ENCODE measurements at regions not wholly inside any gene's neighbourhood (a gene's known extent, or its start where the extent isn't known, plus 50 kb on each side); places are given as distances from the start of the nearest gene placed in this dataset.

DNA sequence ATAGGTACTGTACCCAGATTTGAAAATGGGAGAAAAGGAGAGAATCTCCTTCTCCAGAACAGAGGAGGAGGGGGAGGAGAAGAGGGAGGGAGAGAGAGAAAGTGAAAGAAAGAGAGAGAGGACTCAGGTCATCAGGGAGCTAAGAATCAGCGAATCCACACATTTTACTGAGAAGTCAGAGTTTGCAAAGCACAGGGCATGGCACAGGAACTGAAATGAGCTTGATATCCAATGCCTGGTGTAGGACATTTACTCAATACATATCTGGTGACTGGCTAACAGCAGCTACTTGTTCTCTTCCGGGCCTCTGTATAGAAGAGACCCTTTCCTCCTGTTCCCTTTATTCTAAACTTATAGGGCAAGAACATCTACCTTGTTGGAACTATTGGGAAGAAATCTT lies 375.1 kb downstream of the KLF5 start:
- no peak for DNase-seq (ENCODE audit: low spot score)
- H3K27ac ChIP-seq: no peak overlapping the region
- TF ChIP-seq, protein P1, sequence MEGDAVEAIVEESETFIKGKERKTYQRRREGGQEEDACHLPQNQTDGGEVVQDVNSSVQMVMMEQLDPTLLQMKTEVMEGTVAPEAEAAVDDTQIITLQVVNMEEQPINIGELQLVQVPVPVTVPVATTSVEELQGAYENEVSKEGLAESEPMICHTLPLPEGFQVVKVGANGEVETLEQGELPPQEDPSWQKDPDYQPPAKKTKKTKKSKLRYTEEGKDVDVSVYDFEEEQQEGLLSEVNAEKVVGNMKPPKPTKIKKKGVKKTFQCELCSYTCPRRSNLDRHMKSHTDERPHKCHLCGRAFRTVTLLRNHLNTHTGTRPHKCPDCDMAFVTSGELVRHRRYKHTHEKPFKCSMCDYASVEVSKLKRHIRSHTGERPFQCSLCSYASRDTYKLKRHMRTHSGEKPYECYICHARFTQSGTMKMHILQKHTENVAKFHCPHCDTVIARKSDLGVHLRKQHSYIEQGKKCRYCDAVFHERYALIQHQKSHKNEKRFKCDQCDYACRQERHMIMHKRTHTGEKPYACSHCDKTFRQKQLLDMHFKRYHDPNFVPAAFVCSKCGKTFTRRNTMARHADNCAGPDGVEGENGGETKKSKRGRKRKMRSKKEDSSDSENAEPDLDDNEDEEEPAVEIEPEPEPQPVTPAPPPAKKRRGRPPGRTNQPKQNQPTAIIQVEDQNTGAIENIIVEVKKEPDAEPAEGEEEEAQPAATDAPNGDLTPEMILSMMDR (conservative IDR thresholded peaks at IDR 0.05; ENCODE audit: low read depth): no peak
- ChIA-PET POLR2A (ENCODE audit: low non-redundant PET) (no interaction called here), CTCF (no interaction called here)

DNA sequence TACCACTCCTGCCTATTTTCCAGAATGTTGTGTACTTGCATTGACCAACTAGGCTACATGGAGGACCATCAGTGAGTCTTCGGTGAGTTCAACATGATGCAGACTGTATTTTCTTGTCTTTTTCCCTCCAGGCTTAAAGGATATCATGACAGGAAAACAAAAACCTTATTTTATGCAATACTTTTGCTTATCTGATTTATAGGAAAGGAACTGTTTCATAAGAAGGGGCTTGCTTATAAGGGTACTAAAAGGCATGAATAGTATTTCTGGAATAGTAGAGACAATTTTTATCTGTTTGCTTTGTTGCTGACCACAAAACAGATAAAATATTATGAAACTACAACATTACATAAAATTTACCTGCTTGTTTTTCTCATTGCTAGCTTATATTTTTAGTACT lies 374.7 kb downstream of the KLF5 start:
- TF ChIP-seq, protein P1 (conservative IDR thresholded peaks at IDR 0.05; ENCODE audit: low read depth): no peak
- CTCF ChIA-PET: no interaction called here
- POLR2A ChIA-PET (ENCODE audit: low non-redundant PET): no interaction called here
- no peak overlapping the region for H3K27ac ChIP-seq
- DNase-seq (ENCODE audit: low spot score): no peak

DNA sequence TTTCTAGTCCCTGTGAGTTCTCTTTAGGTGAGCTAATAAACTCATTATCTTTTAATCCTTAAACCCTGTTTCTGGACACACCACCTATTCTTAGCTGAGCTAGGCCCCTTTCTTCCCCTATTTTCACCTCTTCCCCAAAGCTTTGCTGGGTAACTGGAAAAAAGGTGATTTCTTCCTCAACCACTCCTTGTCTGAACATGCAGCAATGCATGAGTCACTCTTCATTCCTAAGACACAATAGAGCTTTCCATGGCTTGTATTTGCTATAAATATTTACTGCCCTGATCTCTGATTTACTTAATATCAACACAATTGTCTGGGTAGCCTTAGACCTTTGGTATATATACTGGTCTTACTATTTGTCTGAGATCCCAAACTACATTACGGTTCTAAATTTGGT lies 370.9 kb downstream of the KLF5 start:
- TF ChIP-seq, protein P1 (conservative IDR thresholded peaks at IDR 0.05; ENCODE audit: low read depth): no peak
- no peak overlapping the region; the same call in 1 of the 2 replicates for H3K27ac ChIP-seq
- POLR2A ChIA-PET (ENCODE audit: low non-redundant PET): interaction anchor here (0.6 kb wide), 1 partner anchor 54 kb away, joined by 3 read pairs; no protein-coding TSS in a partner anchor
- DNase-seq (ENCODE audit: low spot score): peak; percentile 71
- CTCF ChIA-PET: interaction anchor here (0.6 to 1.1 kb wide), 2 partner anchors 17 to 94 kb away, joined by 3 to 5 read pairs; no protein-coding TSS in a partner anchor

DNA sequence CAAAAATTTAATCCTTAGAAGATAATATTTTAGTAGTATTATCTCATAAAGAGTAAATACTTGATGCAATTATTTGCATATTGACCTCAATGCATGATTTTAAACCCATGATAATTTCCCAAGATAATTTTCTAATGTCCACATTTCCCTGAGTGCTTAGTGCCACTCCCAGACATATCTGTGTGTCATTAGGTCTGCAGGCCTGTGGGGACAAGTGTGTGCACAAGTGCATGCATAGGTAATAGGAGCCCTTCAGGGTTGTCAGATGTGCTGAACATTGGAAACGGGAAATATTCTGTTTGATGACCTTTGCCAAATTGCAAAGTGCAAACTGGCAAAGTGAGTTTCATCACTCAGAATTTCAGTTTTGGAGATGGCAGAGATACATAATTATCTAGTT lies 369.9 kb downstream of the KLF5 start:
- TF ChIP-seq, protein P1 (conservative IDR thresholded peaks at IDR 0.05; ENCODE audit: low read depth): no peak
- POLR2A ChIA-PET (ENCODE audit: low non-redundant PET): interaction anchor here (0.7 kb wide), 2 partner anchors 135 to 609 kb away, joined by 9 to 10 read pairs; no protein-coding TSS in a partner anchor
- CTCF ChIA-PET: no interaction called here
- H3K27ac ChIP-seq: peak overlapping the region; percentile 93
- DNase-seq (ENCODE audit: low spot score): no peak

DNA sequence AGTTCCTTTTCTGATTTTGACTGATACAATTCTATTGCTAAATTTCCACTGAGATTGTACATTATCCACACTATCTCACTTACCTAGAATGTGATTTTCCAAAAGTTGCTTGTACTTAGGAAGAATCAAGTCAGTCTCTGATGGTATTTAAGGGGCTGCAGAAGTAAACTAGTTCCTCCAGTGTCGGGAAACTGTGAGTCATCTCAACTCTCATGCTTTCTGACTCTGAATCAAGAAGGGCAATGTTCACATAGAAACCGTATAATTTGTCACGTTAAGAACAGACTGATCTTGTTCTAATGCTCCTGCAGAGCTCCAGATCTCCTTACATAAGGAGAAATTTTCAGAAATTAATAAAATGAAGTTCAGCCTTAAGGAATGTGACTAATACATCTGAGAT lies 369.3 kb downstream of the KLF5 start:
- no peak overlapping the region for H3K27ac ChIP-seq
- DNase-seq (ENCODE audit: low spot score): peak; percentile 69
- POLR2A ChIA-PET (ENCODE audit: low non-redundant PET): no interaction called here
- TF ChIP-seq, protein P1 (conservative IDR thresholded peaks at IDR 0.05; ENCODE audit: low read depth): no peak
- CTCF ChIA-PET: interaction anchor here (0.6 kb wide), 1 partner anchor 128 kb away, joined by 4 read pairs; no protein-coding TSS in a partner anchor

DNA sequence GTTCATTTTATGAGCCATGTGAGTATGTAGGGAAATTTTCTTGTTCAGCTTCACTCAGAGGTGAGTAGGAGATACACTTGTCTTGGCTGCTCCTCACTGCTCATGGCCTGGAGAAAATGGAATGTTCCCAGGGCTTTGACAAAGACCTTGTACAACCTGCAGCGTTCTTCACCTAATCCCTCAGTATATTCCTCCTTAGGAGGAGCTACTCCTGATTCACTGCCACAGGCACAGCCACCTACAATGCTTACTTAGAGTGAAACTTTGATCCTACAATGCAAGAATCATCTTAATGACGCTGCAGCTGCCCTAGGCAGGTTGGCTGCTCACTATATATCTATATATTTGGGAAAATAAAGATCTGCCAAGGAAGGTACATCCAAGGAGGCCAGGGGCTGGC lies 364.2 kb downstream of the KLF5 start:
- TF ChIP-seq, protein P1 (conservative IDR thresholded peaks at IDR 0.05; ENCODE audit: low read depth): no peak
- DNase-seq (ENCODE audit: low spot score): no peak
- CTCF ChIA-PET: no interaction called here
- POLR2A ChIA-PET (ENCODE audit: low non-redundant PET): no interaction called here
- peak overlapping the region; percentile 29; the same call in 1 of the 2 replicates for H3K27ac ChIP-seq

Data from RWPE1 (cell line).